Neural cell (in vitro differentiated cells): ENCODE measurements at regions not wholly inside any gene's neighbourhood (a gene's known extent, or its start where the extent isn't known, plus 50 kb on each side); places are given as distances from the start of the nearest gene placed in this dataset.
"Not testable (repeated sequence)": the region's sequence is repeated elsewhere in the genome, so short reads cannot be mapped to it uniquely, and the experiment has no call there.

Source experiments
- H2AFZ ChIP-seq: fragments of 200-600, 300-800 bp; sonication (generic), shearing (Covaris generic); 2 replicates; pipeline ENCODE4 v1.6.0; 2014; ENCODE audit warnings: low read depth, mild to moderate bottlenecking, antibody characterized with exemption, low read length, moderate library complexity
- H3F3A ChIP-seq: fragments of 200-600 bp; shearing (Covaris generic); 2 replicates; pipeline ENCODE4 v1.6.1; 2016; ENCODE audit warnings: mild to moderate bottlenecking, moderate library complexity, mixed read lengths, antibody characterized with exemption, low read length; ENCODE audit not compliant: insufficient read depth, poor library complexity, severe bottlenecking
- H3K27ac ChIP-seq: fragments of 200-600, 300-800 bp; sonication (generic), shearing (Covaris generic); 2 replicates; pipeline ENCODE4 v1.5.1; 2014; ENCODE audit warnings: mild to moderate bottlenecking, low read length, moderate library complexity
- H3K27me3 ChIP-seq: fragments of 300-800, 200-600 bp; sonication (generic), shearing (Covaris generic); 2 replicates; pipeline ENCODE4 v1.6.0; 2014; ENCODE audit warnings: mild to moderate bottlenecking, low read depth, low read length, moderate library complexity; ENCODE audit not compliant: insufficient read depth
- H3K36me3 ChIP-seq: fragments of 300-800, 200-600 bp; sonication (generic), shearing (Covaris generic); 2 replicates; pipeline ENCODE4 v1.5.1; 2014; ENCODE audit warnings: mild to moderate bottlenecking, antibody characterized with exemption, low read length, moderate library complexity; ENCODE audit not compliant: insufficient read depth
- H3K4me2 ChIP-seq: fragments of 300-800, 200-600 bp; sonication (generic), shearing (Covaris generic); 2 replicates; pipeline ENCODE4 v1.6.0; 2014; ENCODE audit warnings: mild to moderate bottlenecking, low read length
- H3K4me3 ChIP-seq: fragments of 300-800, 200-600 bp; sonication (generic), shearing (Covaris generic); 2 replicates; pipeline ENCODE4 v1.5.1; 2014; ENCODE audit warnings: mild to moderate bottlenecking, low read length, moderate library complexity
- H3K79me2 ChIP-seq: fragments of 200-600 bp; shearing (Covaris generic); replicated peaks from 2 replicates; pipeline ENCODE4 v1.6.0; 2014; ENCODE audit warnings: mild to moderate bottlenecking, low read length, moderate library complexity; ENCODE audit not compliant: insufficient read depth
- H3K9ac ChIP-seq: fragments of 300-800, 200-600 bp; sonication (generic), shearing (Covaris generic); 2 replicates; pipeline ENCODE4 v1.6.1; 2016; ENCODE audit warnings: mild to moderate bottlenecking, low read length, mixed read lengths
- H3K9me2 ChIP-seq: fragments of 200-600 bp; shearing (Covaris generic); 2 replicates; pipeline ENCODE4 v1.6.1; 2016; ENCODE audit warnings: mild to moderate bottlenecking, low read length, mixed read lengths; ENCODE audit not compliant: insufficient read depth
- H3K9me3 ChIP-seq: fragments of 200-600, 300-800 bp; sonication (generic), shearing (Covaris generic); 2 replicates; pipeline ENCODE4 v1.6.1; 2016; ENCODE audit warnings: mild to moderate bottlenecking, mixed run types, low read length, moderate library complexity, mixed read lengths
- H4K20me1 ChIP-seq: fragments of 200-600 bp; shearing (Covaris generic); 2 replicates; pipeline ENCODE4 v1.6.1; 2016; ENCODE audit warnings: mild to moderate bottlenecking, mixed run types; ENCODE audit not compliant: insufficient read depth
- EP300 ChIP-seq: fragments of 450-650 bp; conservative IDR thresholded peaks from 2 replicates; pipeline ENCODE4 v1.6.1; 2014; ENCODE audit warnings: antibody characterized with exemption, mild to moderate bottlenecking, moderate library complexity; ENCODE audit not compliant: poor library complexity, severe bottlenecking
- EZH2 ChIP-seq: fragments of 200-600, 300-800 bp; shearing (Covaris generic), sonication (generic); IDR thresholded peaks from 2 replicates; pipeline ENCODE4 v1.6.1; 2014; ENCODE audit warnings: antibody characterized with exemption, low read length, borderline replicate concordance, mild to moderate bottlenecking; ENCODE audit not compliant: insufficient read depth, poor library complexity, severe bottlenecking
- MXI1 ChIP-seq: fragments of 450-650 bp; conservative IDR thresholded peaks from 2 replicates; pipeline ENCODE4 v1.6.1; 2014; ENCODE audit warnings: antibody characterized with exemption, mild to moderate bottlenecking; ENCODE audit not compliant: poor library complexity, severe bottlenecking
- POLR2AphosphoS5 ChIP-seq: IDR thresholded peaks from 2 replicates; pipeline ENCODE4 v1.6.1; 2012
- RAD21 ChIP-seq: fragments of 450-650 bp; conservative IDR thresholded peaks from 2 replicates; pipeline ENCODE4 v1.6.1; 2014; ENCODE audit warnings: antibody characterized with exemption, mild to moderate bottlenecking, moderate library complexity
- REST ChIP-seq: IDR thresholded peaks from 2 replicates; pipeline ENCODE4 v1.6.1; 2012; ENCODE audit warnings: borderline replicate concordance
- SMC3 ChIP-seq: fragments of 450-650 bp; conservative IDR thresholded peaks from 2 replicates; pipeline ENCODE4 v1.6.1; 2014; ENCODE audit warnings: antibody characterized with exemption, mild to moderate bottlenecking, moderate library complexity; ENCODE audit not compliant: poor library complexity
- TAF1 ChIP-seq: IDR thresholded peaks from 2 replicates; pipeline ENCODE4 v1.6.1; 2012; ENCODE audit warnings: low read depth
- TF ChIP-seq, protein P1 (sequence below): fragments of 450-650 bp; IDR thresholded peaks from 2 replicates; pipeline ENCODE4 v1.5.1; 2014; ENCODE audit warnings: antibody characterized with exemption, mild to moderate bottlenecking, moderate library complexity; ENCODE audit not compliant: poor library complexity, severe bottlenecking

- Histone ChIP-seq H3K9me3 (no peaks in the 10 kb centered on the region), H4K20me1 (no peaks in the 10 kb centered on the region), H3K79me2 (no peaks in the 10 kb centered on the region), H3K27ac (no peak overlapping the region), H3K9me2 (no peaks in the 10 kb centered on the region), H3K27me3 (no peaks in the 10 kb centered on the region), H2AFZ (no peak overlapping the region), H3K4me2 (no peak overlapping the region), H3K4me3 (no peak overlapping the region), H3K9ac (no peak overlapping the region), H3K36me3 (no peaks in the 10 kb centered on the region), H3F3A (no peaks in the 10 kb centered on the region)
- TF ChIP-seq REST (no peak), POLR2AphosphoS5 (no peak), MXI1 (no peak), EZH2 (no peak), RAD21 (no peak), EP300 (no peak), SMC3 (no peak), TAF1 (no peak)
- TF ChIP-seq, protein P1, sequence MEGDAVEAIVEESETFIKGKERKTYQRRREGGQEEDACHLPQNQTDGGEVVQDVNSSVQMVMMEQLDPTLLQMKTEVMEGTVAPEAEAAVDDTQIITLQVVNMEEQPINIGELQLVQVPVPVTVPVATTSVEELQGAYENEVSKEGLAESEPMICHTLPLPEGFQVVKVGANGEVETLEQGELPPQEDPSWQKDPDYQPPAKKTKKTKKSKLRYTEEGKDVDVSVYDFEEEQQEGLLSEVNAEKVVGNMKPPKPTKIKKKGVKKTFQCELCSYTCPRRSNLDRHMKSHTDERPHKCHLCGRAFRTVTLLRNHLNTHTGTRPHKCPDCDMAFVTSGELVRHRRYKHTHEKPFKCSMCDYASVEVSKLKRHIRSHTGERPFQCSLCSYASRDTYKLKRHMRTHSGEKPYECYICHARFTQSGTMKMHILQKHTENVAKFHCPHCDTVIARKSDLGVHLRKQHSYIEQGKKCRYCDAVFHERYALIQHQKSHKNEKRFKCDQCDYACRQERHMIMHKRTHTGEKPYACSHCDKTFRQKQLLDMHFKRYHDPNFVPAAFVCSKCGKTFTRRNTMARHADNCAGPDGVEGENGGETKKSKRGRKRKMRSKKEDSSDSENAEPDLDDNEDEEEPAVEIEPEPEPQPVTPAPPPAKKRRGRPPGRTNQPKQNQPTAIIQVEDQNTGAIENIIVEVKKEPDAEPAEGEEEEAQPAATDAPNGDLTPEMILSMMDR, result no peak
These were observed 74.8 kb upstream of the SOX11 start for GRCh38 chr2:5617358-5617757.

DNA sequence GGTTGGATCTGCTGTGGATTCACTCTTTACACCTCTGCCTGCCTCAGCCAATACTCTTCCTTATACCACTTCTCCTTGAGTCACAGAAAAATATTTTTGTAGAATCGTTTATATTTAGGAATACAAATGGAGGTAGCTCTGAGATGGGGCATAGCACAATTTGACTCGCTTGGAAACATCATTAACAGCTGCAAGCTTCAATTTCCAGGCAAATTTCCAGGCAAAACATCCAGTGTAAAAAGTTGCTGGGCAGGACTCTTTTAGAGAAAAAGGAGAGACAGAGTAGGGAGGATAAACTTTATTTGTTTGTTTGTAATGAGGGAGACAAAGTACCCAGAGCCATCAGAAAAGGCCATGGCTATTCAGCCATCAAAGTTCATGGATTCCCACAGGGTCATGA lies 74.4 kb upstream of the SOX11 start:
- H3K36me3 ChIP-seq, result no peaks in the 10 kb centered on the region
- no peaks in the 10 kb centered on the region for H3K27me3 ChIP-seq
- H3F3A ChIP-seq, result no peaks in the 10 kb centered on the region
- no peaks in the 10 kb centered on the region for H3K9me3 ChIP-seq
- H3K9me2 ChIP-seq, result no peaks in the 10 kb centered on the region
- H2AFZ ChIP-seq, result no peak overlapping the region
- no peak overlapping the region for H3K4me2 ChIP-seq
- TF ChIP-seq MXI1, result no peak
- no peaks in the 10 kb centered on the region for H4K20me1 ChIP-seq
- H3K9ac ChIP-seq, result no peak overlapping the region
- H3K4me3 ChIP-seq, result no peak overlapping the region
- H3K27ac ChIP-seq, result no peak overlapping the region
- no peaks in the 10 kb centered on the region for H3K79me2 ChIP-seq

DNA sequence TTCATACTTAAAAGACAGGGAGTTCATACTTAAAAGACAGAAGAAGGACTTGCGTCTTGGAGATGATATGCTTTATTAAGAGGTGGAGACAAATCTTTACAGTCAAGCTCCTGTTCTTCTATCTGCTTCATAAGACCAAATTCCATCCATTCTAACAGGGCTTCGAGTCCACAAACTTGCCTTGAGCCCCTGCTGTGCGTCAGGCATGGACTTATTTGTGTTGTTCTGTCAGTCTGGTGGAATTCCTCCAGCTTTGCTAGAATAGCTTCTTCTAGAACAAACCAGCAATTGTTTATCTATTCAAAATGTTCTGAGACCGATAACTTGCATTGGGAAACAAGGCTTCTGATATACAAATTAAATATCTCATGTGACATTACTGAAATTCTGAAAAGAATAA lies 73.9 kb upstream of the SOX11 start:
- H3K9me3 ChIP-seq, result no peaks in the 10 kb centered on the region
- no peak overlapping the region for H3K9ac ChIP-seq
- H3K9me2 ChIP-seq, result no peaks in the 10 kb centered on the region
- H3K4me2 ChIP-seq, result no peak overlapping the region
- no peaks in the 10 kb centered on the region for H4K20me1 ChIP-seq
- H3K36me3 ChIP-seq, result no peaks in the 10 kb centered on the region
- H3K4me3 ChIP-seq, result no peak overlapping the region
- no peaks in the 10 kb centered on the region for H3F3A ChIP-seq
- no peak overlapping the region for H3K27ac ChIP-seq
- TF ChIP-seq, protein P1, result no peak
- no peak for TF ChIP-seq TAF1
- no peak for TF ChIP-seq SMC3
- no peak for TF ChIP-seq RAD21
- no peaks in the 10 kb centered on the region for H3K79me2 ChIP-seq
- H3K27me3 ChIP-seq, result no peaks in the 10 kb centered on the region
- H2AFZ ChIP-seq, result no peak overlapping the region

DNA sequence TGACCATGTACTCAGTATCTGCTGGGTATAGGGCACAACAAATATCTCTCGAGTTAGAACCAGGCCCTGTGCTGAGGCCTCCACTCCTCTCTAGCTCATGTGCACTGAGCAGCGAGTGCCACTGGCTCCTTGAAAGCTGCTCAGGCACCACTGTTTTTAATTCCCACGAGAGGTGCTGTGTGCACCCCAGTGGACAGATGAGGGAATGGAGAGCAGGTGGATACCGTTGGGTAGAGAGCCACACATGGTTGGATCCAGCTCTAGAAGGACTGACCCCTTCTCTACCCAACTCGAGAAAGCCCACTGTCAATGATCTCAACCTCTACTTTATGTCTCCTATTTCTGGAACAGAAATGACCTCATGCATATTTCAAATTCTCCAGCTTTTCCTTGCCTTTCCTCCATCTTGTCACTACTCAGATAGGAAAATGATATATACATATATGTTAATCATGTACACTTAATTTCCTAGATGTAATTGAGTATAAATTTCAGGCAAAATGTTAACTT lies 66.6 kb upstream of the SOX11 start:
- not testable (repeated sequence) for H3K9me2 ChIP-seq, H3K27me3 ChIP-seq, H3K9ac ChIP-seq, H3K27ac ChIP-seq, H3K9me3 ChIP-seq, H3F3A ChIP-seq, H3K36me3 ChIP-seq, H2AFZ ChIP-seq, H3K79me2 ChIP-seq, H3K4me2 ChIP-seq, H3K4me3 ChIP-seq, H4K20me1 ChIP-seq
